ENCODE measurements at regions not wholly inside any gene's neighbourhood (a gene's known extent, or its start where the extent isn't known, plus 50 kb on each side); places are given as distances from the start of the nearest gene placed in this dataset.

DNA sequence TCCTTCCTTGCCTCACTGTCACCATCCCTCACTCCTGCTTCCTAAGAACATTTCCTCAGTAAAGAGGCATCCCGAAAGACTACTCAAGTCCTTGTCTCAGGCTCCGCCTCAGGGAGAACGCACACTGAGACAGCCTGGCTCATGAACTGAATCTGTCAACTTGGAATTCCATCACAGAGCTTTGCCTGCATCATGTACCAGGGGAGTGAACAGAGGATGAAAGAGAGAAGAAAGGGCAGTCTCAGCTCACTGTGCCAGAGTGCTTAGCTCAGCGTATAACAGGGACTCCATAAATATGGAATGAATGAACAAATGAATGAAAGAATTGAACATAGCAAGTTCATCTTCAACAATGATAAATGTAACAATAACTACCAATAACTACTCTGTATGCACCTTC lies 68.7 kb upstream of the SLC1A3 start (continued):
- TF ChIP-seq, protein P1, sequence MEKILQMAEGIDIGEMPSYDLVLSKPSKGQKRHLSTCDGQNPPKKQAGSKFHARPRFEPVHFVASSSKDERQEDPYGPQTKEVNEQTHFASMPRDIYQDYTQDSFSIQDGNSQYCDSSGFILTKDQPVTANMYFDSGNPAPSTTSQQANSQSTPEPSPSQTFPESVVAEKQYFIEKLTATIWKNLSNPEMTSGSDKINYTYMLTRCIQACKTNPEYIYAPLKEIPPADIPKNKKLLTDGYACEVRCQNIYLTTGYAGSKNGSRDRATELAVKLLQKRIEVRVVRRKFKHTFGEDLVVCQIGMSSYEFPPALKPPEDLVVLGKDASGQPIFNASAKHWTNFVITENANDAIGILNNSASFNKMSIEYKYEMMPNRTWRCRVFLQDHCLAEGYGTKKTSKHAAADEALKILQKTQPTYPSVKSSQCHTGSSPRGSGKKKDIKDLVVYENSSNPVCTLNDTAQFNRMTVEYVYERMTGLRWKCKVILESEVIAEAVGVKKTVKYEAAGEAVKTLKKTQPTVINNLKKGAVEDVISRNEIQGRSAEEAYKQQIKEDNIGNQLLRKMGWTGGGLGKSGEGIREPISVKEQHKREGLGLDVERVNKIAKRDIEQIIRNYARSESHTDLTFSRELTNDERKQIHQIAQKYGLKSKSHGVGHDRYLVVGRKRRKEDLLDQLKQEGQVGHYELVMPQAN (conservative IDR thresholded peaks at IDR 0.05), result no peak
- no peak for TF ChIP-seq PAX8 (IDR thresholded peaks at IDR 0.05)
- no peak for TF ChIP-seq MYC (IDR thresholded peaks at IDR 0.05; ENCODE audit: insufficient read depth, insufficient read length, insufficient replicate concordance, low read length, severe bottlenecking)
- no peak for TF ChIP-seq ZNF622 (IDR thresholded peaks at IDR 0.05)
- no peak for TF ChIP-seq NR2C1 (IDR thresholded peaks at IDR 0.05)

DNA sequence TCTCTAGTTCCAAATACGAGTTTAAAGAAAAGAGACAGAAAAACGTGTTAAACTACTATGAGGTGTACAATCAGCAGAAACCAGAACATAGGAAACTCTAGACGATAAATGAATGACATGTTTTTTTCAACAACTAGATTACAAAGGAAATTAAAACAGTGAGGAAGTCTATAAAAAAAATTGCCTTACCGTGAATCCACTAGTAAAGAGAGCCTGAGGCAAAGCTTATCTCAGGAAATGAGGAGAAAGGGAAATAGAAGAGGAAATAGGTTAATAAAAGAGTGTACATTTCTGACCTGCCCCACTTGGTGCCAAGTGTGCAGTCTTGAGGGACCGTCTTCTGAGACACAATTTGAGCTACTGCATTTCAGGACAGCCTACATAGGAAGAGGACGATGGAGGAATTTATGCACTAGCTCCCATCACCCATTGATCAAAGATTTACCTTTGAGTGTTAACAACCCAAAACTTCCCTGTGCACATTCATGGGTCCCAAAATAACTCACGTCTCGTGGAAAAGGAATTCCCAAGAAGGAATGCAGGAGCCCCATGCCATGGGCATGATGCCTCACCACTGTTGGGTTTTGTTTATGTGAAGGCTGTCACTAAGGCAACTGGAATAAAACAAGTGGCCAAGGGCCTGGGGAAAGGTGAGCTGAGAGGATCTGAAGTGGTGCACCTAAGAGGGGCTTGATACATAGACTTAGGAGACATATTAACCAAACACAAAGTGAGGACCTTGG lies 53.6 kb upstream of the SLC1A3 start:
- CTCF ChIA-PET, result no interaction called here
- Histone ChIP-seq H3K27me3 (replicated peaks in 1 of 2; ENCODE audit: control insufficient read depth in 2 of 2, insufficient read depth in 2 of 2, low read length in 1 of 2) (no peaks in the 10 kb centered on the region), H3K36me3 (ENCODE audit: control insufficient read depth in 2 of 2, insufficient read depth in 2 of 2, low read length in 1 of 2) (no peaks in the 10 kb centered on the region), H4K20me1 (ENCODE audit: control insufficient read depth, insufficient read depth) (no peaks in the 10 kb centered on the region), H3K9ac (ENCODE audit: control insufficient read depth, insufficient read depth, low read length) (no peak overlapping the region), H3K27ac (ENCODE audit: control insufficient read depth, insufficient read depth) (no peak overlapping the region), H3K79me2 (ENCODE audit: control insufficient read depth, insufficient read depth, low read length) (no peaks in the 10 kb centered on the region), H2AFZ (ENCODE audit: control insufficient read depth, low read depth, low read length) (no peak overlapping the region), H3K4me3 (no peak overlapping the region), H3K9me3 (replicated peaks; ENCODE audit: control insufficient read depth, insufficient read depth, low read length) (no peaks in the 10 kb centered on the region), H3K4me2 (ENCODE audit: control insufficient read depth, insufficient read depth) (no peak overlapping the region), H3K4me1 (ENCODE audit: control insufficient read depth, insufficient read depth, low read length) (no peaks in the 10 kb centered on the region)
- RAD21 ChIA-PET (ENCODE audit: unreplicated experiment), result no interaction called here
- POLR2A ChIA-PET, result no interaction called here
- no peak for DNase-seq (ENCODE audit: low read depth, low spot score)
- FAIRE-seq, result no peak
- in situ Hi-C loops (cut with MboI), result no loop called here
- SMC1A ChIA-PET (ENCODE audit: uncharacterized antibody, unreplicated experiment), result no interaction called here
- no peak for ATAC-seq
- BruUV-seq (replicated peaks), result no TSS peak
- 23% methylated on average over 8 of the region's 8 CpGs for WGBS (ENCODE audit: insufficient coverage, insufficient replicate concordance, low lambda C conversion rate, missing lambda C conversion rate)
- intact Hi-C loops (cut with micrococcal nuclease; ENCODE audit: unreplicated experiment), result no loop called here
- TF ChIP-seq HDAC2 (IDR thresholded peaks at IDR 0.05), result no peak
- no peak for TF ChIP-seq ZNF622 (IDR thresholded peaks at IDR 0.05)
- TF ChIP-seq, protein P2, sequence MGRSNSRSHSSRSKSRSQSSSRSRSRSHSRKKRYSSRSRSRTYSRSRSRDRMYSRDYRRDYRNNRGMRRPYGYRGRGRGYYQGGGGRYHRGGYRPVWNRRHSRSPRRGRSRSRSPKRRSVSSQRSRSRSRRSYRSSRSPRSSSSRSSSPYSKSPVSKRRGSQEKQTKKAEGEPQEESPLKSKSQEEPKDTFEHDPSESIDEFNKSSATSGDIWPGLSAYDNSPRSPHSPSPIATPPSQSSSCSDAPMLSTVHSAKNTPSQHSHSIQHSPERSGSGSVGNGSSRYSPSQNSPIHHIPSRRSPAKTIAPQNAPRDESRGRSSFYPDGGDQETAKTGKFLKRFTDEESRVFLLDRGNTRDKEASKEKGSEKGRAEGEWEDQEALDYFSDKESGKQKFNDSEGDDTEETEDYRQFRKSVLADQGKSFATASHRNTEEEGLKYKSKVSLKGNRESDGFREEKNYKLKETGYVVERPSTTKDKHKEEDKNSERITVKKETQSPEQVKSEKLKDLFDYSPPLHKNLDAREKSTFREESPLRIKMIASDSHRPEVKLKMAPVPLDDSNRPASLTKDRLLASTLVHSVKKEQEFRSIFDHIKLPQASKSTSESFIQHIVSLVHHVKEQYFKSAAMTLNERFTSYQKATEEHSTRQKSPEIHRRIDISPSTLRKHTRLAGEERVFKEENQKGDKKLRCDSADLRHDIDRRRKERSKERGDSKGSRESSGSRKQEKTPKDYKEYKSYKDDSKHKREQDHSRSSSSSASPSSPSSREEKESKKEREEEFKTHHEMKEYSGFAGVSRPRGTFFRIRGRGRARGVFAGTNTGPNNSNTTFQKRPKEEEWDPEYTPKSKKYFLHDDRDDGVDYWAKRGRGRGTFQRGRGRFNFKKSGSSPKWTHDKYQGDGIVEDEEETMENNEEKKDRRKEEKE (IDR thresholded peaks at IDR 0.05), result no peak
- TF ChIP-seq, protein P3, sequence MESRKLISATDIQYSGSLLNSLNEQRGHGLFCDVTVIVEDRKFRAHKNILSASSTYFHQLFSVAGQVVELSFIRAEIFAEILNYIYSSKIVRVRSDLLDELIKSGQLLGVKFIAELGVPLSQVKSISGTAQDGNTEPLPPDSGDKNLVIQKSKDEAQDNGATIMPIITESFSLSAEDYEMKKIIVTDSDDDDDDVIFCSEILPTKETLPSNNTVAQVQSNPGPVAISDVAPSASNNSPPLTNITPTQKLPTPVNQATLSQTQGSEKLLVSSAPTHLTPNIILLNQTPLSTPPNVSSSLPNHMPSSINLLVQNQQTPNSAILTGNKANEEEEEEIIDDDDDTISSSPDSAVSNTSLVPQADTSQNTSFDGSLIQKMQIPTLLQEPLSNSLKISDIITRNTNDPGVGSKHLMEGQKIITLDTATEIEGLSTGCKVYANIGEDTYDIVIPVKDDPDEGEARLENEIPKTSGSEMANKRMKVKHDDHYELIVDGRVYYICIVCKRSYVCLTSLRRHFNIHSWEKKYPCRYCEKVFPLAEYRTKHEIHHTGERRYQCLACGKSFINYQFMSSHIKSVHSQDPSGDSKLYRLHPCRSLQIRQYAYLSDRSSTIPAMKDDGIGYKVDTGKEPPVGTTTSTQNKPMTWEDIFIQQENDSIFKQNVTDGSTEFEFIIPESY (IDR thresholded peaks at IDR 0.05), result no peak
- TF ChIP-seq, protein P4, sequence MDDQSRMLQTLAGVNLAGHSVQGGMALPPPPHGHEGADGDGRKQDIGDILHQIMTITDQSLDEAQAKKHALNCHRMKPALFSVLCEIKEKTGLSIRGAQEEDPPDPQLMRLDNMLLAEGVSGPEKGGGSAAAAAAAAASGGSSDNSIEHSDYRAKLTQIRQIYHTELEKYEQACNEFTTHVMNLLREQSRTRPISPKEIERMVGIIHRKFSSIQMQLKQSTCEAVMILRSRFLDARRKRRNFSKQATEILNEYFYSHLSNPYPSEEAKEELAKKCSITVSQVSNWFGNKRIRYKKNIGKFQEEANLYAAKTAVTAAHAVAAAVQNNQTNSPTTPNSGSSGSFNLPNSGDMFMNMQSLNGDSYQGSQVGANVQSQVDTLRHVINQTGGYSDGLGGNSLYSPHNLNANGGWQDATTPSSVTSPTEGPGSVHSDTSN (IDR thresholded peaks at IDR 0.05; ENCODE audit: insufficient replicate concordance, low read depth, low read length), result no peak
- TF ChIP-seq EZH2 (IDR thresholded peaks at IDR 0.05; ENCODE audit: borderline replicate concordance, control insufficient read depth, low read depth, low read length), result no peak
- TF ChIP-seq TCF7 (IDR thresholded peaks at IDR 0.05; ENCODE audit: borderline replicate concordance), result no peak
- TF ChIP-seq, protein P5, sequence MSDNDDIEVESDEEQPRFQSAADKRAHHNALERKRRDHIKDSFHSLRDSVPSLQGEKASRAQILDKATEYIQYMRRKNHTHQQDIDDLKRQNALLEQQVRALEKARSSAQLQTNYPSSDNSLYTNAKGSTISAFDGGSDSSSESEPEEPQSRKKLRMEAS (IDR thresholded peaks at IDR 0.05; ENCODE audit: low read depth, low read length), result no peak
